ENCODE measurements at regions not wholly inside any gene's neighbourhood (a gene's known extent, or its start where the extent isn't known, plus 50 kb on each side); places are given as distances from the start of the nearest gene placed in this dataset.
"Not testable (repeated sequence)": the region's sequence is repeated elsewhere in the genome, so short reads cannot be mapped to it uniquely, and the experiment has no call there.

DNA sequence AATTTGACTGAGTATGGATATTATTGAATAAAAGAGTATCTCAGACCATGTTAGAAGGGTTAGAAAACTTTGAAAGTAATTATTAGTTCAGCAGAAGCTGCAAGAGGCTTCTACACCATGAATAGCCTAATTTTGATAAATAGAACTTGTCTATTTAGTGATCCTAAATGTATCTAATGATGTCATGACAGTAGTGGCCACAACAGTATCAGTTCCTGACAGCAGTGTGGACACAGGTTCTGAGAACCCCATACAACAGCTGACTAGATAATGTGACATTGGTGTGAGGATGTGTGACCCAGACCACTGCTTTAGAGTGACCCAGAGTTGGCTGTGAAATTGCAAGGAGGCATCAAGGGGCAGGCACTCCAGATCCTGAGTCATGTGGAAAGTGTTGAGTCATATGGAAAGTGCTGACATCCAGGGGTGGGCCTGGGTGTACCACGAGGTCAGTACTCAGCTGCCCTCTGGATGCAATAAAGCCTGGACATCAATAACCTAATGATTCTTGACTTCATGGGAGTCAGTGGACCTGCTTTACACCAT is 754.7 kb downstream of the DHX35 start:
- no peak for DNase-seq

DNA sequence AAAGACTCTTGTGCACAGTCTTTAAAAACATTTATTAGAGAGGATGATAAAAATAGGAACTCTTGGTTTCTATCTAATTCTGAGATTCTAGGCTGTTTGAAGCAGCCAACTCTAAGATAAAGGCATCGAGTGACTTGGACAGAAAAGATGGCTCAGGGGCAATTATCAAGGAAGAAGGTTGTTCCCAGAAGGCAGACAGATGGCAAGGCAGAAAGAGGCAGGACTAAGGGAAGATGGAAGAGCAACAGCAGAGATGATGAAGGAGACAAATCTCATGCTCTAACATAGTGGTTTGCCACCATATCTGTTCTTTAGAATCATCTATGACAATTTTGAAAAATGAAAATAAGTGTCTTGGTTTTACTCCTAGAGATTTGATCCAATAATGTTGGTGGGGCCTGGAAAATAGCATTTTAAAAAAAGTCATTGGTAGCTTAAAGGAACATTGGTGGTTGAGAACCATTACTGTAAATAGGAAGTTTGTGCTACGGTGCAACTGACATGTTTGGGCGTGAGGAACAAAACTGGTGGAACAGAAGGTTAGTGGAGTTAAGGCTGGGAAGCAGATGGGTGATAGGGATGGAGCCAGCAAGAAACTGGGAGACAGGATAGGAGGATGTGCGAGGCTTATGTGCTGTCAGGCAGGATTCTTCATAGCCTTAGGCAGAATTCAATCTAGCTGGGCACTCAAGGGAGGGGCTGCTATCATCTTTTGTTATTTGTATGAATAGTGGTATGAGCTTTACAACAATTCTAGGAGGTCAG is 751.1 kb downstream of the DHX35 start:
- no peak for DNase-seq

DNA sequence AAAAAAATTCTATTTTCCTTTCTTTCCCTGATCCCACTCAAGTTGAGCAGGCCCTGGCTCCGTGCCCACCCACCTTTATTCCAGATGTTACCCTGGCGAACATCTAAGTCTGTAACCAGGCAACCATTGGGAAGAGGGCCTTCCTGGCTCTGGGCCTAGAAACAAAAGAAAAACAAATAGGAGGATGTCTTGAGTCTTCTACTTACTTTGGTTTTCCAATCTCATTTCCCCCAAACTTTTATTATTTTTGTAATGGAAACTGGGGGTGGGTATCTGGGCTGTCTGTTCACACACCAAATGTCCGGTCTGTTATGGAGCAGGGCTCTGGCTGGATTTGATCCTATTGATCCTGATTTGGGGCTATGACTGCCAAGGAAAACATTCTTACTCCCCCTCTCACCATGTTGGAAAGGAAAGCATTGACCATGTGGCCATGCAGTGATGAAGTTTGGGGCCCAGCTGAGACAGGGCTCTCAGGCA is 744.1 kb downstream of the DHX35 start:
- DNase-seq = no peak

DNA sequence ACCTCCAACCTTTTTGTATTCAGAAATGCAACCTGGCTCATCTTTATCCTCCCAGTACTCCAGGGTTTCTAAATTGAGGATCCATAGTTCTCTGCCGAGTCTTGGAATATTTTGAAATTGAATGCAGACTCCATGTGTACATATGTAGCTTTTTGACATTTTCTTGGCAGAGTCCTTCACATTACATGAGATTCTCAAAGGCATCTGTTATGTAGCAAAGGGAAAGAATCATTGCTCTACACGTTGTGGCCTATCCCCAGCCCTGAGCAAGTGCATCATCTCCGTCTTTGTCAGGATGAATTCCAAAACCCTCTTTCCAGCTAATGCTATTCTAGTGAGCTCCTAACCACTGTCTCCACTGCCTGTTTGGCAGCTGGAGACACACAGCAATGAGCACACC is 742.9 kb downstream of the DHX35 start:
- no peak for DNase-seq

DNA sequence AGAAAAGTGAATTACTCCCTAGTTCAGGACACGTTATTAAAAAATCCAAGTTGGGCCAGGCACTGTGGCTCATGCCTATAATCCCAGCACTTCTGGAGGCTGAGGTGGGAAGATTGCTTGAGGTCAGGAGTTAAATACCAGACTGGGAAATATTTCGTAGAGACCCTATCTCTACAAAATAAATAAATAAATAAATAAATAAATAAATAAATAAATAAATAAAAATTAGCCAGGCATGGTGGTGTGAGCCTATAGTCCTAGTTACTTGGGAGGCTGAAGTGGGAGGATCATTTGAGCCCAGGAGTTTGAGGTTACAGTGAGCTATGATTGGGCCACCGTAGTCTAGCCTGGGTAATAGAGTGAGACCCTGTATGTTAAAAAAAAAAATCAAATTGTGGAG is 741.2 kb downstream of the DHX35 start:
- DNase-seq = not testable (repeated sequence)

DNA sequence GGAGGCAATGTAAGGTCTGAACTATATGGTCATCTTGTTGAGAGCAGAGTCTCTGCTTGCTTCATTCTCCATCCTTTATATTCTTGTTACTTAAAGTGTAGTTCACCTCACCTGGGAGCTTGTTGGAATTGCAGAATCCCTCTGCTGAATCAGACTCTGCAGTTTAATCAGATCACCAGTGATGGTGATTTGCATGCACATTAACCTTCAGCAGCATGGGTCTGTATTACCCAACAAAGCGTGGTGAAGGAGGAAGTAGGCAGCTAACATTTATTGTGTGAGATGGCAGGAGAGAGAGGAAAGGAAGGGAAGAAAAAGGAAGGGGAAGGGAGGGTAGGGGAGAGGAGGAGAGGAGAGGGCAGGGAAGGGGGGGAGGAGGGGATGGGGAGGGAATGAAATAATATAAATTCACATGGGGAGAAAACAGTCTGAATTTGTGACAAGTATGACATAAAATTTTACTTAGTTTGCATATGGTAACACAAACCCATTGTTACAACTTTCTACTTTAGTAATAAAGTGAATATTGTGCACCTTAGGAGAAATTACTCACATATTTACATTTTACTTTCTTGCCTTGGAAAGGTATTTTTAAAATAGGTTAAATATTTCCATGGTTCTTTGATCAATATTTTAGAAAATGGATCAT is 740.7 kb downstream of the DHX35 start:
- peak; percentile 4 for DNase-seq

DNA sequence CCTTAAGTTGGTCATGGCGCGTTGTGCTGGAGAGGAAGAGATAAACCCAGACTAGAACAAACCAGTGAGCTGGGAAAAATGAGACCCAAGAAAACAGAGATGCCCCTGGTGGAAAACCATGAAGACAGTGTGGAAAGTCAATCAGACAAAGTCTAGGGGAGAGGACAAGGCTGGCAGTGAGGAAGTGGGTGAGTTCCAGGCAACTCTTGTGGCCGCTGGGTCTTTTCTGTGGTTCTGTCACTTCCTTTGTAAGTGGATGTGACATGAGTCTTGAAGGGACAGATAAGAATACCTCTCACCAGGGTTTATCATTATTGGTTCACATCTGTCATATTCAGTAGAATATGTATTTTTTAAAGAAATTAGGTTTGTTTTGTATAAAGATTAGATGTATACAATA is 738.4 kb downstream of the DHX35 start:
- no peak for DNase-seq

DNA sequence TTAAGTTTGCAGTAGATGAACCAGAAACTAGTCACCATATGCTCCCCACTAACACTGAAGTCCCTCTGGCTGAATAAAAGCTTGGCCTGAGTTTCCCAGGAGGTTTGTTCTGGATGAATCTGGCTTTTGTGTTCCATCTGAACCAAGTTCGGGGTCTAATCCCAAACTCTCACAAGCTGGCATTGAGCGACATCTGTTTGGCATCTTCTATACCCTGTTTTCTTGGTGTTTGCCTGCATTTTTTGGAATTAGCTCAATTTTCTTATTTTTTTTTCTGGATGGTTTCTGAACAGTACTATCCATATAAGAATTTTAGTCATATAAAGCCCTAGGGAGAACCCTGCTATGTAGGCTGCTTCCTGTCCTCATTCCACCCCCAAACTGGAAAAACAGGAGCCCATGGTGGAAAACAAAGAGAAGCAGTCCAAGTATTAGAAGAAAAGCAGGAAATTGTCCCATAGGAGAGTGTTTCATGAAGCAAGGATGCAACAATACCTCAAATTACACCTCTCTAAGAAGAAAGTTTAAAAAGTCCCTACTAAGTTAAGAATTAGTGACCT is 737.1 kb downstream of the DHX35 start:
- no peak for DNase-seq

DNA sequence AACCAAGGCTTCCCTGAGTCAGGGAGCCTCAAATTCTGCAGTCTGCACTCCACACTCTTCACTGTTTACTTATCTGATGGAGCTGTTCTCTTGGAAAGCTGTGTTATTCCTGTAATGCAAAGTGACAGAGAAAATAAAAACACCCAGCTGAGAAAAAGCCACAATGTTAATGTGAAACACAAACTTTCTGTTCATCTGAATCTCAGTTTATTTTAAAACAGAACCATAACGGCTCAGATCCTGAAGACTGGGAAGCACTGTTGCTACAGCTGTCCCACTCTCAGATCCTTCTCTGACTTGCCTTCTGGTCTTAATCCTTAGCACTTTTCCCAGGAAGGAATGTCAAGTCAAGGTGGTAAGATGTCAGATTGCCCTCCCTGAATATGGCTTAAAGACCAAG is 736.6 kb downstream of the DHX35 start:
- no peak for DNase-seq

DNA sequence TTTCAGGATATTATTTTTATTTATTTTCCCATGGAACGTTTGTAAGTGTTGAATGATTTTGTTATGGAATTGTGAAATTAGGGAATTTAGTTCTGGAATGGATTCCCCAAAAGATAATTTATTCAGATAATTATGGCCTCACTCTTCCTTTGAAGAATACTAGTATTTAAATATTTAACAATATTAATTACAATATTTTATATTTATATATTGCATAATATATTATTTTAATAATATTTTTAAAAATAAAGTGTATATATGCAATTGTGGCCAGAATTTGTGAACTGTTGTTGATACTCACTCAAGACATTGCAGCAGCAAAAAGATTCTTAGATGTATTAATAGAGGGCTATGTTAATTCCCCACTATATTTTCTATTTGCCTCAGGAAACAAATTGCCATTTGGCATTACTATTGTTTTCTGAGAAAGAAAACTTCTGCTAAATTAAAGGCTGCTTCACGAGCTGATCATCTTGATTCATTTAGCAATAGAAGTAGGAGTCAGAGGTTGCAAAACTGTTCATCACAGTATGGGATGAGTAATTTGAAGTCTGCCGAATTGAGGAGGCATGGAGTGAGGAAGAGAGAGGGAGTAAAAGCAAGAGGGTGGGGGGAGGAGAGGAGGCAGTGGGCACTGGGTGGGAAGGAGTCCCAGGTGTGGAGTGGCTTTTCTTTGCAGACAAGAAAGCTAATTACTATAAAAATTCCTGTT is 729.2 kb downstream of the DHX35 start:
- DNase-seq = no peak

DNA sequence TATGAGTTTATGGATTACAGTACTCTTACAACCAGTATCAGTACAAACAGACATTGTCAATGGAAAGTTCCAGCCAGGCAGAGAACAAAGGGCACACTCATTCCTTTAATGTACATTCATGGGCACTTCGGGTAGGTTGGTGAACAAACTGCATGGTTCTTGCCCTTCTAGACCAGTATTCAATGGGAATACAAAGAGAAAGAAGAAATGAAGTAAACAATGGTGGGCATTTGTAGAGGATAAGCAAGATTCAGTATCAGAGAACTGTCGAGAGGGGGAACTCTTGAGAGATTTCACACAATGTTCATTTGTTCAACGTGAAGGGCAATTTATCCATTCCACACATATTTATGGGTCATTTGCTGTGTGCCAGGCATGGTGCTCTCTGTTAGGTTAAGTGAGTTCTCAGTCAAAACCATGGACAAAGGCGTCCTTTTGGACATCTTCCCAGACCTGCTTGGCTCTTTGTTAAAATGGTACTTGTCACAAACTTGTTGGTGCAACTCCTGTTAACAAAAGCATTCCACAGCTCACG is 714.8 kb downstream of the DHX35 start:
- DNase-seq = no peak

DNA sequence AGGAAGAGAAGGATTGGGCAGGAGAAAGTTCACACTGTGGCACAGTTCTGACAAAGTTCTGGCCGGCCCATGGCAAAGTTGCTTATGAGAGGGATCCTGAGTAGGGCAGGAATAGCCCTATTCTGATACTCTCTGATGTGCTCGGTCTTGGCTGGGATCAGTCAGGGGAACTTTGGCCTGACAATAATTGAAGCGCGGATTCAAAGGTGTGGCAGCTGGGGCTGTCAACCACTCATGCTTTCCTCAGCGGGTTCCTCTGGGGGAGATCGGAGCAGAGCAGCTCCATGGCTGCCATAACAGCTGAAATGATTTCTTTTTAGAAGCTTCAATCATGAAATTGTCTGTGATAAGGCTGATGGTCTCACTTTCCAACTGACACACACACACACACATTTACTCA is 714.1 kb downstream of the DHX35 start:
- no peak for DNase-seq

DNA sequence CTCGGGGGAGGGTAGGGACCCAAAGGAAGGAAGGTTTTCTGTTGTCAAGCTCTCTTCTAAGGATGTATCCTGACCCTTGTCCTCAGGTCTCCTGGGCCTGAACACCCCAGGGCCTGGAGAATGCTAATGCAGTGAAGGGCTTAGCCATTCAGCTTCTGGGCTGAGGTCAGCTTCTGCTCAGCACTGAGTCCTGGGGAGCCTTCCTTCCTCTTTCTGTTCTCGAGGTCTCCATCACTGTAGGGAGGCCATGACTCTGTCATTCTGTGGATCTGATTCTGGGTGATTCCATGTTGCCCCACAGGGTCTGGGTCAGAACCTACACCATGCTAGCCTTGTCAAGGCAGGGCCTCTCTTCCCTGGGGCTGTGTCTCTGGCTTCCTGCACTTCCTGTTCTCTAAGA is 712.7 kb downstream of the DHX35 start:
- no peak for DNase-seq

DNA sequence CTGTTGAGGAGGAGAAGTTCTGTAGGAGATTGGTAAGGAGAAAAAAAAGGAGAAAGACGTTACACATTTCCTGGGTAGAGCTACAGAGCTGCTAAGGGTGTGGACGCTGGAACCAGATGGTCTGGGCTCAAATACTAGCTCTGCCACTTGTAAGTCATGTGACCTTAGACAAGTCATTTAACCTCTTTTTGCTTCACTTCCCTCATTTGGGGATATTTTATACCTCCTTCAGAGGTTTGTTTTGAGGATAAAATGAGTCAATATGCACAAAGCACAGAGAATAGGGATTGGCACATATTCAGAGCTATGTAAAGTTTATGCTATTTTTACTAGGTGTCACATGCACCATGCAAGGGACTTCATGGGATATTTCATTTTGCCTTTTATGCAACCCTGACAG is 708.8 kb downstream of the DHX35 start:
- no peak for DNase-seq

DNA sequence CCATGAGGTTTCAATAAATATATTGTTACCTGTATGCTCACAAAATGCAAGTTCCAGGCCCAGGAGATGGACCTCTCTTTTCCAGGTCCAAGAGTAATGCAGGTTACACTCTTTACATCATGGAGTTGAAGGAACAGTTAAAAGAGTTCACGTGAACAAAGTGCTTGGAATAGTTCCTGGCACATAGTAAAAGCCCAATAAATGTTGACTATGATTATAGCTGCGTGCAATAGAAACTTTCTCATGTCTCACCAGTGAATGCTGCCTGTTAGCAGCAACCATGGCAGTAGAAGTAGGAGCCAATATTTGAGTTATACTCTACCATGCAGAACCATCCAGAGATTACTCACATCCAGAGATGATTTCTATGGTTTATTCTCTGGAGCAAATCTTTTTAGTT is 707.5 kb downstream of the DHX35 start:
- no peak for DNase-seq

DNA sequence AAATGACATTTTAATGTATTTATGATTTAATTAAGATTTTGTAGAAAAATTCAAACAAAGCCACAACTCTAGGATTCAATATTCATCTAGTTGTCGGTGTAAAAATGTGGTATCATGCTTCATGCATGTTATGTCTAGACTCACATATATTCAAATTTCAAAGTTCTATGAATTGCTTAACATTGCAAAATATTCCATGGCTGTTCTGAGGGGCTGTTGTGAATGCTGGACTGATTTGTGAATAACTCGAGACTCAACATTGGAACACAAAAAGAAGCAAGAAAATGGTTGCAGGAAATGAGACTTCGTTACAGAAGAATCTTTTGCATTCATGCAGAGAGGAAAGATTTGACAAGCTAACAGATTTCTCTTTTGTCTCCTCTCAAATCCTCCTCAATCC is 705.9 kb downstream of the DHX35 start:
- no peak for DNase-seq

DNA sequence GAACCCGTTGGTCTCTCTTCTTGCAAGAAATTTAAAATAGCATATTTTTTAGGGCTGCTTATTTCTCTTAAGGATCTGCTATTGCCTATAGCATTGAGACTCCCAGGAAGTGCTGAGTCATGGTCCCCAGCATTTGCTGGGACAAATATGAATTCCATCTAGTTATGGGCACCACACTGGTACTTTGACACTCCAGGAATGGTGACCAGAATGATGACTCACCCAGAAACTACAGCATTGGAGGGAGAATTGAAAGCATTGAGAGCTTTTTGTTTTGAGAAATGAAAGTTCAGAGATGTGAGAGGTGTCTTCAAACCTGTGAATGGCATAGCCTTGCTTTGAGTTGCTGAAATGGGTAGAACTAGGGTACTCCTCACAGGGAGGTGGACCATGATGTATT is 699.7 kb downstream of the DHX35 start:
- no peak for DNase-seq

DNA sequence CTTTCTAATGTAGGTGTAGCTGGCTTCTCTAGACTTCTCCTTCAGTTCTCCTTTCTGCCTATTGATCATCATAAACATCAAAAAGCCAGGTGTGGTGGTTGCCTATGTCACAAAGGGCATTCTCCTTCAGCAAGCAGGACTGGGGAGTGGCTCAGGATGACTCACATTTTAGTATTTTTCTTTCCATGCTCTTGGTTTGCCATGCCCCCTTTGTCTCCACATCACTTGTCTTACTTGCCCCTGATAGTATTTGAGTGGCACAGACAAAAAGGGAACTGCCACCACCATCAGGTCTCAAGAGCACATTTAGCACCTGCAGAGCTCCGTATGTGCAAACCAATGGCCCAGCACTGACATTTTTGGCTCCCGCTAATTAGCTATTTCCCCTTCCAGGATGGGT is 698.8 kb downstream of the DHX35 start:
- DNase-seq = no peak

DNA sequence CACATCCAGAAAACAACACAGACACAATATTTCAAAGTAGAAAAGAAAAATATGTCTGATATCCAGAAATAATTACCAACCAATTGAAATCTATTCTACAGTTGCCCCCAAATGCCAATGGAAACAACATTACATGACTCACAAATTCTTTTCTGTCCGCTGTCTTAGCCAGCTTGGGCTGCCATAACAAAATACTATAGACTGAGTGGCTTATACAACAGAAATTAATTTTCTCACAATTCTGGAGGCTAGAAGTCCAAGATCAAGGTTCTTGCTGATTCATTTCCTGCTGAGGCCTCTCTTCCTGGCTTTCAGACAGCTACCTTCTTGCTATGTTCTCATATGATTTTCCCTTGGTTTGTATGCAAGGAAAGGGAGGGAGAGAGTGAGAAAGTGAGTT is 698.1 kb downstream of the DHX35 start:
- DNase-seq = no peak

DNA sequence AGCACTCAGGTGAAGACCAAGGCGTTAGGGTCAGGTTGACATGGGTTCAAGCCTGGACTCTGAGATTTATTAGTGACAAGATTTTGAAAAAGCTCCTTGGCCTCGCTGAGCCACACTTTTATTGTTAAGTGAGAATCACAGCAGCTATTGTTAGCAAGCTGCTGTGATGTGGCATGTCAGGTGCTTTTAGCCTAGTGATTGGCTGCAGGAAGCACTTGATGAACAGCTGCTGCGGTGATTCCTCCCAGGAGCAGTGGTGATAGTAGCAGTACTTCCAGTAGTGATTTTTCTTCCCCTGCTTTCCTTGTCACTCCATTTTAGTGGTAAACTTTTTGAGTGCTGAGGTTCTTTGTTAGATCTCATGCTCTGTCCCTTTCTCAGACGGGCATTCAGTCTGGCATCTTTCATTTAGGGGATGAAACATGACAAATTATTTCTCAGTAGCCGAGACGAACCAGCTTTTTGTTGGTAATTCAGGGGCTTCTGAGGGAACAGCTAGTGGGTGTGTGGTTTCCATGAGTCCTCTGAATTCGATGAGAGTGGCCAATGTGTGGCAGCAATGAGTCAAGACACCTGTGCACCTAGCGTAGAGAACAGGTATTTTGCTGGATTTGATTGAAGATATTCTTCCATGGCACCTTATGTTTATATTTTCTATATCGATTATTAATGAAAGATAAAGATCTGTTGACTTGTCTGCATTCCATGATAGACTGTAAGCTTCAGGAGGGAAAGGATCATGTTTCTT is 696.7 kb downstream of the DHX35 start:
- DNase-seq = no peak

DNA sequence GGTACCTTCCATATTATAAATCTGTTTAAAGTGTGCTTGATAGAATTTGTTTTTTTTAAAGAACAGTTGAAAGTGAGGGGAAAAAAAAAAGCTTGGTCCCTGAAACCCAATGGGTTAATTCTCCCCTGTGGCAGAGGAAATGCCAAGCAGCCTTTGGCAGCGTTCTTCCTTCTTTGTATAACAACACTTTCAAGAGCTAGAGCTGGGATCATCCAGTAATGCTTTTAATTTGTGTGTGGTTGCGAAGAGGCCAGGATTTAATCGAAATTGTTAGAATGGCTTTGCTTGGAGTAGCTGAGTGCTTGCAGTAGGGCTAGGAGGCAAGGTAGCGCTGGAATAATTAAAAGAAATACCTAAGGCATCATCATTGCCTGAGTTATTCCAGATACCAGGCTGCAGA is 692.0 kb downstream of the DHX35 start:
- no peak for DNase-seq

DNA sequence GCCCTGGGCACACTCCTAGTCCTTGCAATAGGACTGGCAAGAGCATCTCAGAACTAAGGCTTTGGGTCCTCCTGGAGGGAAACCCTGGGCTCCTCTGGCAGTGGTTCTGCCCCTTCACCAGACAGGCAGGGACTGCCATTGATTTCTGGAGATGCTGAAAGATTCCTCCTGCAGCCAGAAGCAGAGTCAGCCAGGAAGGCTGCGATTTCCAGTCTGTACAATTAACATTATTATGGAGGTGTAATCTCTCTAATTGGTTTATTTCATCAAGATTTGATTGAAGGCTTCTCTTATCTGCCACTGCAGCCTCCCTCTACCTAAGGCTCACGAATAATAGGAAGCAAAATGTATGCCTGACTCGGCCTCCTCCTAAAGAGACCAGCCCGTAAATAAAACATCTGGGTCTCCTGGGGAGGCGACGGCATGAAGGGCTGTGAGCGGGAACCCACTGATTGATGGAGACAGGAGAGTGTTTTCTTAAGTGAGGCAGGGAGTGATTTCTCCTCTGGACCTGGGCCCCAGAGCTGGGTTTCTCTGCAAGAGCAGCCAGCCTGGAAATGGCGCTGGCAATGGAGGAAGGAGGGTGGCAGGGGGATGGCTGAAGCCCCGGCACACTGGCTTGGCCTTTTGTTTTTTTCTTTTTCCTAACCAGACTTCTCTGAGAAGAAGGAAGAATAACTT is 689.6 kb downstream of the DHX35 start:
- DNase-seq = no peak
